ENCODE measurements at regions not wholly inside any gene's neighbourhood (a gene's known extent, or its start where the extent isn't known, plus 50 kb on each side); places are given as distances from the start of the nearest gene placed in this dataset.

- TF ChIP-seq EZH2 (IDR thresholded peaks at IDR 0.05; ENCODE audit: borderline replicate concordance, low read depth, low read length, severe bottlenecking) (no peak), CTCF (IDR thresholded peaks at IDR 0.05; ENCODE audit: borderline replicate concordance, extremely low read depth, low read length, poor library complexity, severe bottlenecking) (no peak)
These were observed 370.4 kb downstream of the IRX2 start for GRCh38 chr5:2381070-2381469.

Measured in DND-41 (cell line).